ENCODE measurements at regions not wholly inside any gene's neighbourhood (a gene's known extent, or its start where the extent isn't known, plus 50 kb on each side); places are given as distances from the start of the nearest gene placed in this dataset.

DNA sequence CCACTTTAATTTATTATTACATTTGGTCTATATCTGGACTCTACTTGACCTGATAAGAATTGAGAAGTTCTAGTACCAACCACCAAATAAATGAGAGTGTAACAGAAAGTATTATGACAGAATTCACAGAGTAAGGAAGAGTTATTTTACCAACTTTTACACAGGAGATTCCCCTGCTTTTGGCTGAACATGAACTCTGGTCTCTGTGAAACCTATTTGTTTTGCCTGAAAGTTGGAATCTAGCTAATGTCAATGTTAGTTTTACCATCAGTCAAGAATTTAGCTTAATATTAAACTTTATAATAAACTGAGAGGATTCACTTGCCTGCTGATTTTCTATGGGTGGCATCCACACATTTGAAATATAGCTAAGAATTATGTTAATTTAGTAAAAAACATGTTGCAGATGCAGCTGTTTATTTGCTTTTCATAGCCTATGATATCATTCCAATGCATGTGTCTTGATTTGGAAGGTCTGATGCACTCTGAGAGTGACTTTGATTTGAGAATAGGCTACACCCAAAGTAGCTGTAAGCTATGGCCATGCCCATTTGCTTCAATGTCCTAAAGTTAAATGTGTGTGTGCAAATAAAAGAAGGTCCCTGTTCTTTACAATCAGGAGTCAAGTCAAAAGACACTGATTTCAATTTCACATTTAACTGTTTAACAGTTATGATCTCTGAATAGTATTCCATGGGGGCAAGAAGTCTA lies 150.9 kb upstream of the RASGEF1B start:
- TF ChIP-seq, protein P1, sequence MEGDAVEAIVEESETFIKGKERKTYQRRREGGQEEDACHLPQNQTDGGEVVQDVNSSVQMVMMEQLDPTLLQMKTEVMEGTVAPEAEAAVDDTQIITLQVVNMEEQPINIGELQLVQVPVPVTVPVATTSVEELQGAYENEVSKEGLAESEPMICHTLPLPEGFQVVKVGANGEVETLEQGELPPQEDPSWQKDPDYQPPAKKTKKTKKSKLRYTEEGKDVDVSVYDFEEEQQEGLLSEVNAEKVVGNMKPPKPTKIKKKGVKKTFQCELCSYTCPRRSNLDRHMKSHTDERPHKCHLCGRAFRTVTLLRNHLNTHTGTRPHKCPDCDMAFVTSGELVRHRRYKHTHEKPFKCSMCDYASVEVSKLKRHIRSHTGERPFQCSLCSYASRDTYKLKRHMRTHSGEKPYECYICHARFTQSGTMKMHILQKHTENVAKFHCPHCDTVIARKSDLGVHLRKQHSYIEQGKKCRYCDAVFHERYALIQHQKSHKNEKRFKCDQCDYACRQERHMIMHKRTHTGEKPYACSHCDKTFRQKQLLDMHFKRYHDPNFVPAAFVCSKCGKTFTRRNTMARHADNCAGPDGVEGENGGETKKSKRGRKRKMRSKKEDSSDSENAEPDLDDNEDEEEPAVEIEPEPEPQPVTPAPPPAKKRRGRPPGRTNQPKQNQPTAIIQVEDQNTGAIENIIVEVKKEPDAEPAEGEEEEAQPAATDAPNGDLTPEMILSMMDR (IDR thresholded peaks at IDR 0.05) = no peak
- TF ChIP-seq POLR2A (IDR thresholded peaks at IDR 0.05) = no peak
